GM12872 (cell line): ENCODE measurements at regions not wholly inside any gene's neighbourhood (a gene's known extent, or its start where the extent isn't known, plus 50 kb on each side); places are given as distances from the start of the nearest gene placed in this dataset.

Source experiments
- CTCF ChIP-seq: IDR thresholded peaks from 3 replicates; pipeline ENCODE4 v1.5.1; 2011; ENCODE audit warnings: low read depth, mild to moderate bottlenecking, low read length, moderate library complexity; ENCODE audit not compliant: insufficient read depth

DNA sequence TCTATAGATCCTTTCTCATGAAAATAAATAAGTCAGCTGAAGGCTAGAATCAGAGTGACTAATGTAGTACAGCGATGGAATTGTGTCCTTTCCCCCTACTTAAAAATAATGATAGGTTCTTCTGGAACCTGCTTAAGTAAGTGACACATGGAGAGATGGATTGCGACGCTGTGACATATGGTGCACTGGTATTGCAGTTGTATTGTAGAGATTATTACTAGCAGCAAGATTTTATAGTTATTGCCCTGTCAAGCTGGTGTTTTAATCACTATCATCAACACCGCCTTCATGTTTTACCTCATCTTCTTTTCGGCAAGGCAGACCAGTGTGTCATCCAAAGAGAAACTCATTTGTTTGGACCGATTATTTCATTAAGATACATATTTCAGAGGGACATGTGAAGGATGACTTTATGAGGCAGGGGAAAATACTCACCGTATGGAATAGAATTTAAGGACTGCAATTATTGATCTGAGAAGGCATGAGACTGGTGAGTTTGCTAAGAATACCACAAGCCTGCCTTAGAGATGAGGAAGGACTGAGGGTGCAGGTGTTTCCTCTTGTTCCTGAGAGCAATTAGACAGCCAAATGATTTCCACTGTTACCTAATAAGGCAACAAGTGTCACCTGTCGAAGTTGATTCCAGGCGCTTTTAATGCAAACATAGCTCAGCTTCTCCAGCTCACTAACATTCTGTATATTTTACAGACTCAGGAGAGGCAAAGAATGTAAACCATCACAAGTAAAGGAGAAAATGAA lies 1855.5 kb downstream of the MAT2B start:
- TF ChIP-seq CTCF = no peak

DNA sequence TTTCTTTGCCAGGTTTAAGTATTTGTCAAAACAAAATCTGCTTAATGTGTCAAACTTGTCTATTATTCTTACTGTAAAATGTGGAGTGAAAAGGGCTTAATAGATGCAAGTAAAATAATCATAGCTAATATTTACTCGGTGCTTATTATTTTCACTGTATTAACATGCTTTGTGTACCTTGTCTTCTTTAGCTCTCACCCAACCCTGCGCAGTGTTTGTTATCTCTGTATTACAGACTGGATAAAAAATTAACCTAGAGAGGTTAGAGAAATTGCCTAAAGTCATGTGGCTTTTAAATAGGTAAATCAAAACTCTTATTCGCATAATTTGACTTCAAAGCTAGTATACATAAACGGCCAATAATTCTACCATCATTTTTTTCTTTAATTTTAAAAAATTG lies 1864.8 kb downstream of the MAT2B start:
- TF ChIP-seq CTCF = no peak

- no peak for TF ChIP-seq CTCF
These were observed 1865.4 kb downstream of the MAT2B start for GRCh38 chr5:165370794-165371193.

DNA sequence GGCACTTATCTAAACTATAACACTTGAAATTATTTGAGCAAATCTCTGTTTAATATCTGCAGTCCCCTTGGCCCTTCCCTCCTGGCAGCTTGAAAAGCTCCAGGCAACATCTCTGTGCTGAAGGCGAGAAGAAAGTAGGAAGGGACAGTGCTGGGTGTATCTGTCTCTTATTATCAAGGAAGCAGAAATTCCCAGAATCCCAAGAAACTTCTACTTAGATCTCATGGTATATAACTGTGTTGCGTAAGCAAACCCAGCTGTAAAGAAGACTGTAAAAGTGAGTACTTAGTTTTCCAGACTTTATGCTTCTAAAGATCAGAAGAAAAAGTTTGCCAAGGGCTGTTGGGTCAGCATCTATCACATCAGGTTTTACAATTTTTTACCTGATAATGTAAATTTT lies 1869.8 kb downstream of the MAT2B start:
- no peak for TF ChIP-seq CTCF

GRCh38 chr5:165393839-165394238 lies 1888.4 kb downstream of the MAT2B start:
- no peak for TF ChIP-seq CTCF

DNA sequence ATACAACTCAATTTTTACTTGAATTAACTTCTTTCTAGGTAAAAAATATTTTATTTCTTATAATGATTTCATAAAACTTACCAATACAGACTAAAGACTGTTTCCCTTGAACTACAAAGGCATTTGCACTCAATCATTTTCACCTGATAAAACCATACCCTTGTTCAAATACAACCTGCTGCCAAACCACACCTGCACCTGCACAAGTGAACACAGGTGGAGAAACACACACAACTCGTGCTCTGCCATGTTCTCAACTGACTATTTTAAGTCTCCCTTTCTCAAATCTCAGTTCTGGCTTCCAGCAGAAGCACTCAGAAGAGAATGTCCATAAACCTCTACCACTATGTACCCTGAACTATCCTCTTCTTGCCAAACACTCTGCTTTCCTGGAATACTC lies 1892.1 kb downstream of the MAT2B start:
- no peak for TF ChIP-seq CTCF

- TF ChIP-seq CTCF = no peak
These were observed 1894.7 kb downstream of the MAT2B start for GRCh38 chr5:165400086-165400485.
